ENCODE measurements at regions not wholly inside any gene's neighbourhood (a gene's known extent, or its start where the extent isn't known, plus 50 kb on each side); places are given as distances from the start of the nearest gene placed in this dataset.

DNA sequence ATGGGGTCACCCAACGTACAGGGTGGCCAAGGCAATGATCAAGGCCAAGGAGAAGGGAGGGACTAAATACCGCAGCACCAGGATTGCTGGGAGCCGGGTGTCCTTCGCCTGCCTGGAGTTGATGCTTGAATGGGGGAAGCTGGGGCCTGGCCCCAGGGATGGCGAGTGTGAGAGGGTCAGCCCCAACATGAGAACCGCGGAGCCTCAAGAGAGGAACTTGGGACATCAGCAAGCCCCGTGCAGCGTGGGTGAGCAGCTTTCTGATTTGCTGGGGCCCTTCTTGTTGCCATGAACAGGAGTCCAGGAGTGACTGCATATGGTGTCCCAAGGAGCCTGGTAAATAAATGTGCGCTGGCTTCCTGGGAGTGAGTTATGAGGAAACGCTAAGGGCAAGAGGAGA lies 72.8 kb upstream of the PITRM1 start:
- in situ Hi-C loops (cut with MboI; ENCODE audit: low sequenced_read_pairs) (loop anchor here (10.0 kb wide), 1 partner anchor 1519 kb away; no protein-coding TSS in a partner anchor), intact Hi-C loops (cut with micrococcal nuclease) (loop anchor here (5.0 kb wide), 1 partner anchor 1412 kb away; no protein-coding TSS in a partner anchor), dilution Hi-C loops (cut with HindIII; ENCODE audit: low sequenced_read_pairs, unreplicated experiment) (no loop called here)
- Histone ChIP-seq H3K23ac (ENCODE audit: low read depth, low read length) (no peak overlapping the region), H2AK5ac (ENCODE audit: low read depth, low read length) (peak overlapping the region; percentile 40; the same call in 1 of the 2 replicates), H3K36me3 (ENCODE audit: control insufficient read depth, insufficient read depth, low read length) (no peaks in the 10 kb centered on the region), H4K8ac (ENCODE audit: low read depth in 2 of 2, low read length in 2 of 2) (no peak overlapping the region), H2BK15ac (ENCODE audit: low read depth, low read length) (no peak overlapping the region), H3K56ac (ENCODE audit: extremely low read depth, insufficient read depth, low read length) (no peak overlapping the region), H2BK20ac (ENCODE audit: low read depth, low read length) (peak overlapping the region; percentile 14; the same call in 1 of the 2 replicates), H3K4me1 (ENCODE audit: control insufficient read depth, insufficient read depth, low read length) (peaks cover 4% of the 10 kb centered on the region), H4K20me1 (ENCODE audit: insufficient read depth, low read length) (no peaks in the 10 kb centered on the region), H3K4me3 (ENCODE audit: insufficient read depth, low read depth, low read length) (no peak overlapping the region), H3K14ac (replicated peaks; ENCODE audit: low read depth, low read length) (no peak overlapping the region), H3K9me3 (ENCODE audit: control insufficient read depth, insufficient read depth, low read length) (no peaks in the 10 kb centered on the region), H4K91ac (ENCODE audit: insufficient read depth, low read depth, low read length) (0 out of 2 replicates have a peak overlapping the region, but pooled peaks have one; percentile 4), H4K5ac (ENCODE audit: low read depth, low read length) (no peak overlapping the region), H2BK120ac (ENCODE audit: low read depth, low read length) (no peak overlapping the region), H3K79me1 (ENCODE audit: low read depth in 1 of 2, low read length in 2 of 2) (peaks cover 0 to 5% of the 10 kb centered on the region in 2 experiments; a peak in 1 of 4 replicates), H2BK5ac (ENCODE audit: low read depth, low read length, poor library complexity, severe bottlenecking) (no peak overlapping the region), H3K9me1 (ENCODE audit: insufficient read depth, low read length) (peaks cover 8% of the 10 kb centered on the region), H3K9ac (ENCODE audit: low read depth, low read length) (no peak overlapping the region), H3K27ac (ENCODE audit: insufficient read depth, low read length) (no peak overlapping the region), H3K4ac (ENCODE audit: low read depth, low read length) (0 out of 2 replicates have a peak overlapping the region, but pooled peaks have one; percentile 18), H2AK9ac (replicated peaks; ENCODE audit: low read depth, low read length, poor library complexity) (no peak overlapping the region), H3K27me3 (ENCODE audit: control insufficient read depth, insufficient read depth, low read length) (no peaks in the 10 kb centered on the region), H3K18ac (ENCODE audit: low read depth, low read length) (no peak overlapping the region), H3K4me2 (ENCODE audit: low read depth, low read length) (no peak overlapping the region), H2AFZ (replicated peaks; ENCODE audit: low read length, poor library complexity) (no peak overlapping the region)
- ChIA-PET CTCF (interaction anchor here (0.6 kb wide), 1 partner anchor 517 kb away, joined by 4 read pairs; no protein-coding TSS in a partner anchor), POLR2A (ENCODE audit: unreplicated experiment) (no interaction called here)
- ATAC-seq (ENCODE audit: low read depth) (no peak), DNase-seq (no peak)
- TF ChIP-seq FOS (IDR thresholded peaks at IDR 0.05; ENCODE audit: low read depth, low read length) (no peak), RAD21 (IDR thresholded peaks at IDR 0.05; ENCODE audit: low read length) (no peak), NFE2L2 (IDR thresholded peaks at IDR 0.05; ENCODE audit: low read depth, low read length) (no peak), MXI1 (IDR thresholded peaks at IDR 0.05; ENCODE audit: borderline replicate concordance, low read depth, low read length) (no peak), SMC3 (IDR thresholded peaks at IDR 0.05; ENCODE audit: low read depth, low read length) (no peak), RCOR1 (IDR thresholded peaks at IDR 0.05; ENCODE audit: insufficient replicate concordance, low read length) (no peak), POLR2A (IDR thresholded peaks at IDR 0.05; ENCODE audit: low read depth, low read length) (no peak), RFX5 (IDR thresholded peaks at IDR 0.05; ENCODE audit: low read depth, low read length) (no peak), BHLHE40 (IDR thresholded peaks at IDR 0.05; ENCODE audit: low read depth, low read length) (no peak), CHD1 (IDR thresholded peaks at IDR 0.05; ENCODE audit: low read depth, low read length) (no peak), USF2 (IDR thresholded peaks at IDR 0.05; ENCODE audit: low read depth, low read length) (no peak), CEBPB (IDR thresholded peaks at IDR 0.05; ENCODE audit: low read depth, low read length) (no peak), MAFK (IDR thresholded peaks at IDR 0.05; ENCODE audit: low read depth, low read length) (no peak), MAZ (IDR thresholded peaks at IDR 0.05; ENCODE audit: borderline replicate concordance, low read depth, low read length) (no peak)
- TF ChIP-seq, protein P1, sequence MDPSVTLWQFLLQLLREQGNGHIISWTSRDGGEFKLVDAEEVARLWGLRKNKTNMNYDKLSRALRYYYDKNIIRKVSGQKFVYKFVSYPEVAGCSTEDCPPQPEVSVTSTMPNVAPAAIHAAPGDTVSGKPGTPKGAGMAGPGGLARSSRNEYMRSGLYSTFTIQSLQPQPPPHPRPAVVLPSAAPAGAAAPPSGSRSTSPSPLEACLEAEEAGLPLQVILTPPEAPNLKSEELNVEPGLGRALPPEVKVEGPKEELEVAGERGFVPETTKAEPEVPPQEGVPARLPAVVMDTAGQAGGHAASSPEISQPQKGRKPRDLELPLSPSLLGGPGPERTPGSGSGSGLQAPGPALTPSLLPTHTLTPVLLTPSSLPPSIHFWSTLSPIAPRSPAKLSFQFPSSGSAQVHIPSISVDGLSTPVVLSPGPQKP (IDR thresholded peaks at IDR 0.05; ENCODE audit: borderline replicate concordance, low read depth, low read length) = no peak
- TF ChIP-seq, protein P2, sequence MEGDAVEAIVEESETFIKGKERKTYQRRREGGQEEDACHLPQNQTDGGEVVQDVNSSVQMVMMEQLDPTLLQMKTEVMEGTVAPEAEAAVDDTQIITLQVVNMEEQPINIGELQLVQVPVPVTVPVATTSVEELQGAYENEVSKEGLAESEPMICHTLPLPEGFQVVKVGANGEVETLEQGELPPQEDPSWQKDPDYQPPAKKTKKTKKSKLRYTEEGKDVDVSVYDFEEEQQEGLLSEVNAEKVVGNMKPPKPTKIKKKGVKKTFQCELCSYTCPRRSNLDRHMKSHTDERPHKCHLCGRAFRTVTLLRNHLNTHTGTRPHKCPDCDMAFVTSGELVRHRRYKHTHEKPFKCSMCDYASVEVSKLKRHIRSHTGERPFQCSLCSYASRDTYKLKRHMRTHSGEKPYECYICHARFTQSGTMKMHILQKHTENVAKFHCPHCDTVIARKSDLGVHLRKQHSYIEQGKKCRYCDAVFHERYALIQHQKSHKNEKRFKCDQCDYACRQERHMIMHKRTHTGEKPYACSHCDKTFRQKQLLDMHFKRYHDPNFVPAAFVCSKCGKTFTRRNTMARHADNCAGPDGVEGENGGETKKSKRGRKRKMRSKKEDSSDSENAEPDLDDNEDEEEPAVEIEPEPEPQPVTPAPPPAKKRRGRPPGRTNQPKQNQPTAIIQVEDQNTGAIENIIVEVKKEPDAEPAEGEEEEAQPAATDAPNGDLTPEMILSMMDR (conservative IDR thresholded peaks at IDR 0.05; ENCODE audit: low read depth, low read length) = no peak
- no TSS peak for BruUV-seq (replicated peaks)
- 98% methylated on average over 7 of the region's 11 CpGs; no CpG with 5 or more reads in 1 of the 2 experiments for WGBS, 2 experiments (ENCODE audit: extremely low coverage in 2 of 2, insufficient read length in 1 of 2)
